PC-9 (cell line): ENCODE measurements at regions not wholly inside any gene's neighbourhood (a gene's known extent, or its start where the extent isn't known, plus 50 kb on each side); places are given as distances from the start of the nearest gene placed in this dataset.

Experiments
- CTCF ChIP-seq: fragments of 200-600 bp; sonication (generic); conservative IDR thresholded peaks from 2 replicates; pipeline ENCODE4 v1.6.1; 2017; ENCODE audit warnings: mixed run types, antibody characterized with exemption, mild to moderate bottlenecking, moderate library complexity
- EZH2 ChIP-seq: fragments of 200-600 bp; sonication (generic); IDR thresholded peaks from 2 replicates; pipeline ENCODE4 v1.8.0; 2017; ENCODE audit warnings: antibody characterized with exemption, low read depth

- 0 out of 2 replicates have a peak, but pooled peaks have one; percentile 9 for TF ChIP-seq CTCF
- no peak for TF ChIP-seq EZH2
Observed at GRCh38 chr20:22807045-22807444, 222.7 kb upstream of the FOXA2 start.
